Lower leg skin (tissue), 3 donors: ENCODE measurements at regions not wholly inside any gene's neighbourhood (a gene's known extent, or its start where the extent isn't known, plus 50 kb on each side); places are given as distances from the start of the nearest gene placed in this dataset.

Source experiments
- CTCF ChIP-seq, 3 donors: fragments of 450-650 bp; IDR thresholded peaks; one replicate each; pipeline ENCODE4 v1.5.1; 2016; ENCODE audit warnings: antibody characterized with exemption in 3 of 3, mild to moderate bottlenecking in 3 of 3, moderate library complexity in 2 of 3
- POLR2A ChIP-seq, 2 donors: fragments of 450-650 bp; IDR thresholded peaks; one replicate each; pipeline ENCODE4 v1.6.1; 2016 to 2017; ENCODE audit warnings: antibody characterized with exemption in 2 of 2, mild to moderate bottlenecking in 1 of 2, moderate library complexity in 1 of 2

GRCh38 chr22:27063841-27064240 lies 406.5 kb downstream of the MIAT start:
- TF ChIP-seq CTCF (IDR thresholded peaks at IDR 0.05): no peak
- TF ChIP-seq POLR2A (IDR thresholded peaks at IDR 0.05): no peak
